H9 (cell line): ENCODE measurements at regions not wholly inside any gene's neighbourhood (a gene's known extent, or its start where the extent isn't known, plus 50 kb on each side); places are given as distances from the start of the nearest gene placed in this dataset.

Experiments
- DNase-seq: peaks from one replicate; pipeline ENCODE4 v3.0.0-alpha.2; 2017
- H2AFZ ChIP-seq: one replicate; pipeline ENCODE4 v1.6.1; 2013; ENCODE audit warnings: mild to moderate bottlenecking, low read length, control low read depth, moderate library complexity
- H2AK5ac ChIP-seq: 2 replicates; pipeline ENCODE4 v1.6.1; 2013; ENCODE audit warnings: low read length, control low read depth, mixed read lengths; ENCODE audit not compliant: insufficient read length
- H2BK120ac ChIP-seq: one replicate; pipeline ENCODE4 v1.6.1; 2013; ENCODE audit warnings: low read depth, mild to moderate bottlenecking, low read length, control low read depth, inconsistent platforms; ENCODE audit not compliant: poor library complexity, severe bottlenecking
- H2BK12ac ChIP-seq: 2 replicates; pipeline ENCODE4 v1.6.1; 2013; ENCODE audit warnings: low read length, control low read depth, mixed read lengths, low read depth; ENCODE audit not compliant: insufficient read length
- H2BK15ac ChIP-seq: 2 replicates; pipeline ENCODE4 v1.6.1; 2013; ENCODE audit warnings: low read depth, low read length, control low read depth
- H2BK20ac ChIP-seq: one replicate; pipeline ENCODE4 v1.6.1; 2013; ENCODE audit warnings: low read depth, mild to moderate bottlenecking, low read length, control low read depth, inconsistent platforms; ENCODE audit not compliant: poor library complexity, severe bottlenecking
- H2BK5ac ChIP-seq: 2 replicates; pipeline ENCODE4 v1.6.1; 2013; ENCODE audit warnings: low read length, control low read depth, mixed read lengths; ENCODE audit not compliant: insufficient read length
- H3K14ac ChIP-seq: 2 replicates; pipeline ENCODE4 v1.6.1; 2013; ENCODE audit warnings: low read length, control low read depth; ENCODE audit not compliant: insufficient read depth
- H3K18ac ChIP-seq: 2 replicates; pipeline ENCODE4 v1.6.1; 2013; ENCODE audit warnings: low read depth, mild to moderate bottlenecking, mixed read lengths, low read length, control low read depth; ENCODE audit not compliant: insufficient read length
- H3K23ac ChIP-seq: 2 replicates; pipeline ENCODE4 v1.6.1; 2013; ENCODE audit warnings: low read length, control low read depth, mixed read lengths, low read depth; ENCODE audit not compliant: insufficient read length
- H3K23me2 ChIP-seq: 2 replicates; pipeline ENCODE4 v1.6.1; 2013; ENCODE audit warnings: low read depth, mild to moderate bottlenecking, mixed read lengths, low read length, control low read depth; ENCODE audit not compliant: insufficient read length, poor library complexity, severe bottlenecking
- H3K27ac ChIP-seq: 2 replicates; pipeline ENCODE4 v1.5.1; 2013; ENCODE audit warnings: low read length, control low read depth, mixed read lengths, low read depth; ENCODE audit not compliant: insufficient read length
- H3K27me3 ChIP-seq: 2 replicates; pipeline ENCODE4 v1.6.1; 2013; ENCODE audit warnings: low read length, control low read depth, inconsistent platforms; ENCODE audit not compliant: insufficient read depth
- H3K4ac ChIP-seq: 2 replicates; pipeline ENCODE4 v1.6.1; 2013; ENCODE audit warnings: low read depth, mild to moderate bottlenecking, control low read depth, inconsistent platforms, low read length, moderate library complexity
- H3K4me1 ChIP-seq: 2 replicates; pipeline ENCODE4 v1.6.1; 2013; ENCODE audit warnings: low read length, control low read depth, inconsistent platforms; ENCODE audit not compliant: insufficient read depth
- H3K4me2 ChIP-seq: 2 replicates; pipeline ENCODE4 v1.6.1; 2013; ENCODE audit warnings: low read length, control low read depth, mixed read lengths; ENCODE audit not compliant: insufficient read length, insufficient read depth
- H3K56ac ChIP-seq: 2 replicates; pipeline ENCODE4 v1.6.1; 2013; ENCODE audit warnings: low read depth, mild to moderate bottlenecking, mixed read lengths, low read length, control low read depth; ENCODE audit not compliant: insufficient read length
- H3K79me1 ChIP-seq: 2 replicates; pipeline ENCODE4 v1.6.1; 2013; ENCODE audit warnings: low read depth, mild to moderate bottlenecking, moderate library complexity, low read length, control low read depth, inconsistent platforms; ENCODE audit not compliant: insufficient read depth, poor library complexity, severe bottlenecking
- H3K79me2 ChIP-seq: 2 replicates; pipeline ENCODE4 v1.6.1; 2013; ENCODE audit warnings: low read length, control low read depth, inconsistent platforms; ENCODE audit not compliant: insufficient read depth
- H3K9ac ChIP-seq: 2 replicates; pipeline ENCODE4 v1.6.1; 2013; ENCODE audit warnings: low read length, control low read depth, mixed read lengths; ENCODE audit not compliant: insufficient read length; ENCODE audit errors: extremely low read depth
- H3K9me3 ChIP-seq: one replicate; pipeline ENCODE4 v1.6.1; 2013; ENCODE audit warnings: low read depth, low read length, inconsistent platforms; ENCODE audit not compliant: control insufficient read depth
- H3T11ph ChIP-seq: one replicate; pipeline ENCODE4 v1.6.1; 2013; ENCODE audit warnings: mild to moderate bottlenecking, low read length, control low read depth, inconsistent platforms
- H4K20me1 ChIP-seq: one replicate; pipeline ENCODE4 v1.6.1; 2013; ENCODE audit not compliant: control insufficient read depth, insufficient read length, insufficient read depth
- H4K5ac ChIP-seq: 2 replicates; pipeline ENCODE4 v1.6.1; 2013; ENCODE audit warnings: low read depth, mild to moderate bottlenecking, mixed read lengths, low read length, control low read depth; ENCODE audit not compliant: insufficient read length
- H4K8ac ChIP-seq: replicated peaks from 2 replicates; pipeline ENCODE4 v1.6.1; 2013; ENCODE audit warnings: low read length, control low read depth, mixed read lengths, low read depth; ENCODE audit not compliant: insufficient read length
- H4K91ac ChIP-seq: 2 replicates; pipeline ENCODE4 v1.6.1; 2013; ENCODE audit warnings: low read depth, mild to moderate bottlenecking, moderate library complexity, mixed read lengths, low read length, control low read depth; ENCODE audit not compliant: insufficient read length
- H3K27ac Mint-ChIP-seq, 3 experiments: 2 replicates in 2 of 3; 3 replicates in 1 of 3; pipeline ENCODE4 v1.8.0; 2020 to 2021; ENCODE audit warnings: mixed read lengths in 3 of 3, mild to moderate bottlenecking in 1 of 3, moderate library complexity in 1 of 3
- H3K27me3 Mint-ChIP-seq: 2 replicates; pipeline ENCODE4 v1.8.0; 2021; ENCODE audit warnings: low read depth, mild to moderate bottlenecking, moderate library complexity, mixed read lengths
- H3K36me3 Mint-ChIP-seq, 3 experiments: 2 replicates in 2 of 3; 3 replicates in 1 of 3; pipeline ENCODE4 v1.8.0; 2020 to 2021; ENCODE audit warnings: low read depth in 3 of 3, mixed read lengths in 3 of 3; ENCODE audit not compliant: insufficient read depth in 1 of 3
- H3K4me1 Mint-ChIP-seq, 2 experiments: 2 replicates each; pipeline ENCODE4 v1.8.0; 2020; ENCODE audit warnings: mixed read lengths in 2 of 2
- H3K4me3 Mint-ChIP-seq, 2 experiments: 2 replicates in 1 of 2; 3 replicates in 1 of 2; pipeline ENCODE4 v1.8.0; 2020 to 2021; ENCODE audit warnings: mild to moderate bottlenecking in 2 of 2, mixed read lengths in 2 of 2, moderate library complexity in 1 of 2
- H3K9me3 Mint-ChIP-seq, 2 experiments: 2 replicates in 1 of 2; 3 replicates in 1 of 2; pipeline ENCODE4 v1.8.0; 2020; ENCODE audit warnings: mild to moderate bottlenecking in 2 of 2, mixed read lengths in 2 of 2, moderate library complexity in 1 of 2
- CTCF ChIP-seq: fragments of 200-600 bp; sonication (generic); conservative IDR thresholded peaks from 3 replicates; pipeline ENCODE4 v1.8.0; 2021; ENCODE audit warnings: antibody characterized with exemption, mild to moderate bottlenecking
- WGBS: extraction: QIAGEN DNeasy Blood & Tissue Kit; methylation state at CpG from one replicate; pipeline ENCODE4 v1.1.7; 2013; ENCODE audit warnings: missing lambda C conversion rate, low lambda C conversion rate, mixed read lengths; ENCODE audit not compliant: insufficient read length; ENCODE audit errors: extremely low coverage; 5-methylcytosine and 5-hydroxymethylcytosine counted together

DNA sequence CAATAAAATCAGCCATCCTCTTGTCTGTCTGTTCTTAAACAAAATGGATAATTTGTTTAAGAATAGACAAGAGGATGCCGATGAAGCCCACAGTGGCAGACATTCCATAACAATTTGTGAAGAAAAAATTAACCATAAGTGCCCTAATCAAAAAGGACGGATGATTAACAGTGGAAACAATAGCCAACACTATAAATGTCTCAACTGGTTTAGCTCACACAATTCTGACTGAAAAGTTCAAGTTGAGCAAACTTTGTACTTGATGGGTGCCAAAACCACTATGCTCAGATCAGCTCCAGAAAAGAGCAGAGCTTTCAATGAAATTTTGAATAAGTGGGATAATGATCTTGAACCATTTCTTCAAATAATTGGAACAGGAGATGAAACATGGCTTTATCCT is 202.2 kb upstream of the OR4E1 start:
- WGBS: no CpG with 5 or more reads among the region's 2 CpGs
- H2BK15ac ChIP-seq: no peak overlapping the region
- H4K91ac ChIP-seq: no peak overlapping the region
- no peak overlapping the region for H3K27ac ChIP-seq
- no peak overlapping the region for H2AFZ ChIP-seq
- DNase-seq: no peak
- H4K5ac ChIP-seq: no peak overlapping the region
- H2BK12ac ChIP-seq: no peak overlapping the region
- H3K56ac ChIP-seq: no peak overlapping the region
- H3K14ac ChIP-seq: no peak overlapping the region
- H3K9ac ChIP-seq: no peak overlapping the region
- no peaks in the 10 kb centered on the region for H3K79me2 ChIP-seq
- no peaks in the 10 kb centered on the region for H3K27me3 ChIP-seq
- no peaks in the 10 kb centered on the region for H3K9me3 ChIP-seq
- no peak overlapping the region for H4K8ac ChIP-seq
- no peaks in the 10 kb centered on the region for H3K23me2 ChIP-seq
- H3K4me2 ChIP-seq: no peak overlapping the region
- H3K79me1 ChIP-seq: no peaks in the 10 kb centered on the region
- no peak overlapping the region for H2BK5ac ChIP-seq
- no peak overlapping the region for H3K4ac ChIP-seq
- Mint-ChIP-seq H3K27me3 (peaks cover 6% of the 10 kb centered on the region; the same call in 1 of the 2 replicates), H3K36me3 (no peaks in the 10 kb centered on the region), H3K4me3 (no peak overlapping the region), H3K9me3 (no peaks in the 10 kb centered on the region), H3K27ac (no peak overlapping the region), H3K4me1 (no peaks in the 10 kb centered on the region)
- H3K4me1 ChIP-seq: no peaks in the 10 kb centered on the region
- no peak overlapping the region for H3T11ph ChIP-seq
- no peak overlapping the region for H2AK5ac ChIP-seq
- no peak for TF ChIP-seq CTCF
- no peaks in the 10 kb centered on the region for H4K20me1 ChIP-seq
- no peak overlapping the region for H3K18ac ChIP-seq
- no peak overlapping the region for H2BK20ac ChIP-seq
- H2BK120ac ChIP-seq: no peak overlapping the region
- no peak overlapping the region for H3K23ac ChIP-seq
